GM12874 (cell line): ENCODE measurements at regions not wholly inside any gene's neighbourhood (a gene's known extent, or its start where the extent isn't known, plus 50 kb on each side); places are given as distances from the start of the nearest gene placed in this dataset.

Experiments used
- CTCF ChIP-seq: IDR thresholded peaks from 2 replicates; pipeline ENCODE4 v1.5.1; 2011; ENCODE audit warnings: low read depth, mild to moderate bottlenecking, control low read depth, low read length, moderate library complexity; ENCODE audit not compliant: insufficient read depth

- no peak for TF ChIP-seq CTCF
Observed at GRCh38 chr2:12278217-12278750, 438.5 kb upstream of the TRIB2 start.

- TF ChIP-seq CTCF, result no peak
Observed at GRCh38 chr2:12282780-12283695, 433.7 kb upstream of the TRIB2 start.

- TF ChIP-seq CTCF, result no peak
Observed at GRCh38 chr2:12284037-12284436, 432.7 kb upstream of the TRIB2 start.

- no peak for TF ChIP-seq CTCF
Observed at GRCh38 chr2:12284487-12284886, 432.2 kb upstream of the TRIB2 start.

GRCh38 chr2:12286347-12286746 is 430.4 kb upstream of the TRIB2 start:
- no peak for TF ChIP-seq CTCF

- TF ChIP-seq CTCF, result no peak
Observed at GRCh38 chr2:12287220-12287751, 429.4 kb upstream of the TRIB2 start.

- TF ChIP-seq CTCF, result no peak
Observed at GRCh38 chr2:12288048-12288447, 428.7 kb upstream of the TRIB2 start.
